ENCODE measurements at regions not wholly inside any gene's neighbourhood (a gene's known extent, or its start where the extent isn't known, plus 50 kb on each side); places are given as distances from the start of the nearest gene placed in this dataset.

DNA sequence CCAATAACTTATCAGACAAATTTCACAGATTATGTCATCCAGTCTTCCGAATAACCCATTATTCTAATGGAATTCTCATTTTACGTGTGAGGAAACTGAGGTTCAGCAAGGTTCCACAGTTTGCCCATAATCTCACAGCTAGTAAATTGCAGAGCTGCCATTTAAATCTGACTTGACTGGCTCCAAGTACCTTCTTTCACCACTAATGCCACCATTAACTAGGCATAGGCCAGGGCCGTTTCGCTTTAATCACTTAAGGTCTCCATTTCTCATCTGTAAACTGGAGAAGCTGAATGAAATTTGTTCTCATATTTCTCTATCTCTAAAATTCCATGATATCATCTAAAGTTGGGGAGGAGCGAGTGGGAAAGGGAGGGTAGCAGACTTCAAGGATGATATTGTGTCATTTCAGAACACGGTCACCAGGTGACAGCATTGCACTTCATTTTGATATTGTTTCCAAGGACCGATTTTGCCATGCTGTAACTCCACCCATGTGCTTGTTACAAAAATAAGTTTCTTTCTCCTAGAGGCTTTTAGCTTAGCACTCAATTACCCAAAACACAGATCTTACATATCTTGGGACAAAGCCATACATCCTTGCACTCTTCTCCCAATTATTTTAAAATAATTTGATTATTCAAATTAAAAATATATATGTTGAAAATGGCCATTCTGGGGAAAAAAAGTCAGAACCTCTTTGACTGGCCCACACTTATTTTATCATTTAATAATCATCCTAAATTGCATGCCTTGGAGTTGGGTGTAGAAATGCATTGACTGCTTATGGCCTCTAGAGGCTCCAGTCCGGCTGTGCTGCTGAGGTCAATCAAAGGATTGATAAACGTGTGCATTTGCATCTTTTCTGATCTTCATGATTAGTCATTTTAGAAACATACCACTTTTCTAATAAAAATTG lies 123.8 kb downstream of the AKAIN1 start:
- TF ChIP-seq, protein P1, sequence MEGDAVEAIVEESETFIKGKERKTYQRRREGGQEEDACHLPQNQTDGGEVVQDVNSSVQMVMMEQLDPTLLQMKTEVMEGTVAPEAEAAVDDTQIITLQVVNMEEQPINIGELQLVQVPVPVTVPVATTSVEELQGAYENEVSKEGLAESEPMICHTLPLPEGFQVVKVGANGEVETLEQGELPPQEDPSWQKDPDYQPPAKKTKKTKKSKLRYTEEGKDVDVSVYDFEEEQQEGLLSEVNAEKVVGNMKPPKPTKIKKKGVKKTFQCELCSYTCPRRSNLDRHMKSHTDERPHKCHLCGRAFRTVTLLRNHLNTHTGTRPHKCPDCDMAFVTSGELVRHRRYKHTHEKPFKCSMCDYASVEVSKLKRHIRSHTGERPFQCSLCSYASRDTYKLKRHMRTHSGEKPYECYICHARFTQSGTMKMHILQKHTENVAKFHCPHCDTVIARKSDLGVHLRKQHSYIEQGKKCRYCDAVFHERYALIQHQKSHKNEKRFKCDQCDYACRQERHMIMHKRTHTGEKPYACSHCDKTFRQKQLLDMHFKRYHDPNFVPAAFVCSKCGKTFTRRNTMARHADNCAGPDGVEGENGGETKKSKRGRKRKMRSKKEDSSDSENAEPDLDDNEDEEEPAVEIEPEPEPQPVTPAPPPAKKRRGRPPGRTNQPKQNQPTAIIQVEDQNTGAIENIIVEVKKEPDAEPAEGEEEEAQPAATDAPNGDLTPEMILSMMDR (IDR thresholded peaks at IDR 0.05) = peak in 1 of 4 experiments; percentile 28
- TF ChIP-seq POLR2A (IDR thresholded peaks at IDR 0.05) = no peak
- no peak for TF ChIP-seq POLR2AphosphoS5 (IDR thresholded peaks at IDR 0.05)
- TF ChIP-seq EP300 (IDR thresholded peaks at IDR 0.05) = no peak
